ENCODE measurements at regions not wholly inside any gene's neighbourhood (a gene's known extent, or its start where the extent isn't known, plus 50 kb on each side); places are given as distances from the start of the nearest gene placed in this dataset.
"Not testable (repeated sequence)": the region's sequence is repeated elsewhere in the genome, so short reads cannot be mapped to it uniquely, and the experiment has no call there.

- no peak for DNase-seq (ENCODE audit: low read depth)
Measured at GRCh38 chr14:95818581-95818980, 58.1 kb upstream of the TUNAR start.

GRCh38 chr14:95817271-95817670 is 59.4 kb upstream of the TUNAR start:
- no peak for DNase-seq (ENCODE audit: low read depth)

- DNase-seq (ENCODE audit: low read depth): no peak
Measured at GRCh38 chr14:95816539-95816938, 60.1 kb upstream of the TUNAR start.

- DNase-seq (ENCODE audit: low read depth): no peak
Measured at GRCh38 chr14:95815226-95815690, 61.4 kb upstream of the TUNAR start.

- no peak for DNase-seq (ENCODE audit: low read depth)
Measured at GRCh38 chr14:95814363-95815225, 62.0 kb upstream of the TUNAR start.

GRCh38 chr14:95811813-95812212 is 64.8 kb upstream of the TUNAR start:
- DNase-seq (ENCODE audit: low read depth): no peak

- no peak for DNase-seq (ENCODE audit: low read depth)
Measured at GRCh38 chr14:95808371-95808770, 68.3 kb upstream of the TUNAR start.

- no peak for DNase-seq (ENCODE audit: low read depth)
Measured at GRCh38 chr14:95796788-95797187, 79.8 kb upstream of the TUNAR start.

GRCh38 chr14:95787941-95788340 is 74.0 kb upstream of the TCL1A start:
- DNase-seq (ENCODE audit: low read depth): no peak

- DNase-seq (ENCODE audit: low read depth): no peak
Measured at GRCh38 chr14:95786566-95786965, 72.6 kb upstream of the TCL1A start.

GRCh38 chr14:95784137-95784536 is 70.2 kb upstream of the TCL1A start:
- DNase-seq (ENCODE audit: low read depth): no peak

GRCh38 chr14:95776798-95777534 is 63.0 kb upstream of the TCL1A start:
- DNase-seq (ENCODE audit: low read depth): no peak

- peak; percentile 24 for DNase-seq (ENCODE audit: low read depth)
Measured at GRCh38 chr14:95774265-95775160, 60.6 kb upstream of the TCL1A start.

- DNase-seq (ENCODE audit: low read depth): no peak
Measured at GRCh38 chr14:95770777-95771176, 56.9 kb upstream of the TCL1A start.

GRCh38 chr14:95769976-95770375 is 56.1 kb upstream of the TCL1A start:
- no peak for DNase-seq (ENCODE audit: low read depth)

- DNase-seq (ENCODE audit: low read depth): not testable (repeated sequence)
Measured at GRCh38 chr14:95769431-95769830, 55.5 kb upstream of the TCL1A start.

GRCh38 chr14:95765051-95765450 is 51.1 kb upstream of the TCL1A start:
- DNase-seq (ENCODE audit: low read depth): no peak

GRCh38 chr14:95763875-95764274 is 50.0 kb upstream of the TCL1A start:
- no peak for DNase-seq (ENCODE audit: low read depth)

Measured in activated gamma-delta T cell treated with anti-CD3 and anti-CD28 coated beads, Interleukin-2, amount 50 U/mL, for 16 hours (primary cell).